Mammary epithelial cell (primary cell): ENCODE measurements at regions not wholly inside any gene's neighbourhood (a gene's known extent, or its start where the extent isn't known, plus 50 kb on each side); places are given as distances from the start of the nearest gene placed in this dataset.

Experiments
- EZH2 ChIP-seq: IDR thresholded peaks from 2 replicates; pipeline ENCODE4 v1.6.1; 2012; ENCODE audit warnings: low read length, inconsistent platforms, borderline replicate concordance
- TF ChIP-seq, protein P1 (sequence below), 2 donors: IDR thresholded peaks in 1 of 2; conservative IDR thresholded peaks in 1 of 2; 2 replicates each; pipeline ENCODE4 v1.5.1; 2011 to 2012; ENCODE audit warnings: inconsistent platforms in 2 of 2, low read length in 2 of 2, mild to moderate bottlenecking in 2 of 2, control low read depth in 1 of 2, low read depth in 1 of 2; ENCODE audit not compliant: insufficient read depth in 1 of 2; ENCODE audit errors: extremely low read depth in 1 of 2

- TF ChIP-seq, protein P1, sequence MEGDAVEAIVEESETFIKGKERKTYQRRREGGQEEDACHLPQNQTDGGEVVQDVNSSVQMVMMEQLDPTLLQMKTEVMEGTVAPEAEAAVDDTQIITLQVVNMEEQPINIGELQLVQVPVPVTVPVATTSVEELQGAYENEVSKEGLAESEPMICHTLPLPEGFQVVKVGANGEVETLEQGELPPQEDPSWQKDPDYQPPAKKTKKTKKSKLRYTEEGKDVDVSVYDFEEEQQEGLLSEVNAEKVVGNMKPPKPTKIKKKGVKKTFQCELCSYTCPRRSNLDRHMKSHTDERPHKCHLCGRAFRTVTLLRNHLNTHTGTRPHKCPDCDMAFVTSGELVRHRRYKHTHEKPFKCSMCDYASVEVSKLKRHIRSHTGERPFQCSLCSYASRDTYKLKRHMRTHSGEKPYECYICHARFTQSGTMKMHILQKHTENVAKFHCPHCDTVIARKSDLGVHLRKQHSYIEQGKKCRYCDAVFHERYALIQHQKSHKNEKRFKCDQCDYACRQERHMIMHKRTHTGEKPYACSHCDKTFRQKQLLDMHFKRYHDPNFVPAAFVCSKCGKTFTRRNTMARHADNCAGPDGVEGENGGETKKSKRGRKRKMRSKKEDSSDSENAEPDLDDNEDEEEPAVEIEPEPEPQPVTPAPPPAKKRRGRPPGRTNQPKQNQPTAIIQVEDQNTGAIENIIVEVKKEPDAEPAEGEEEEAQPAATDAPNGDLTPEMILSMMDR (conservative IDR thresholded peaks at IDR 0.05 in 1 of 2, IDR thresholded peaks at IDR 0.05 in 1 of 2; ENCODE audit: extremely low read depth in 1 of 2, insufficient read depth in 1 of 2, low read depth in 1 of 2, low read length in 2 of 2): no peak
- no peak for TF ChIP-seq EZH2
These were observed 60.6 kb upstream of the HS6ST1 start for GRCh38 chr2:128379021-128380015.
